ENCODE measurements at regions not wholly inside any gene's neighbourhood (a gene's known extent, or its start where the extent isn't known, plus 50 kb on each side); places are given as distances from the start of the nearest gene placed in this dataset.

- H3K4me3 ChIP-seq (ENCODE audit: low read depth in 1 of 3, low read length in 3 of 3) = no peak overlapping the region
- FAIRE-seq (no peak), DNase-seq (no peak)
- no peak overlapping the region for H3K27ac ChIP-seq (ENCODE audit: low read depth in 1 of 3, low read length in 2 of 3)
- H3K4me1 ChIP-seq (ENCODE audit: control insufficient read depth in 3 of 3, insufficient read depth in 2 of 3, low read depth in 1 of 3, low read length in 2 of 3) = no peaks in the 10 kb centered on the region
- 94 to 98% (median 98%) methylated on average over 7 of the region's 7 CpGs for WGBS, 3 donors
- H3K27me3 ChIP-seq (ENCODE audit: control insufficient read depth in 3 of 3, insufficient read depth in 3 of 3, low read length in 3 of 3) = no peaks in the 10 kb centered on the region
- no peaks in the 10 kb centered on the region for H3K36me3 ChIP-seq (ENCODE audit: control insufficient read depth in 3 of 3, insufficient read depth in 2 of 3, low read depth in 1 of 3, low read length in 3 of 3)
- H3K9me3 ChIP-seq (ENCODE audit: control insufficient read depth in 2 of 2, insufficient read depth in 1 of 2, low read depth in 1 of 2, low read length in 1 of 2) = no peaks in the 10 kb centered on the region
Measured at GRCh38 chr3:59138966-59139365, 89.1 kb upstream of the CFAP20DC start.

- FAIRE-seq (no peak), DNase-seq (no peak)
- no peaks in the 10 kb centered on the region for H3K27me3 ChIP-seq (ENCODE audit: control insufficient read depth in 3 of 3, insufficient read depth in 3 of 3, low read length in 3 of 3)
- no peaks in the 10 kb centered on the region for H3K9me3 ChIP-seq (ENCODE audit: control insufficient read depth in 2 of 2, insufficient read depth in 1 of 2, low read depth in 1 of 2, low read length in 1 of 2)
- H3K4me1 ChIP-seq (ENCODE audit: control insufficient read depth in 3 of 3, insufficient read depth in 2 of 3, low read depth in 1 of 3, low read length in 2 of 3) = no peaks in the 10 kb centered on the region
- WGBS, 3 donors = 67 to 85% (median 74%) methylated on average over 1 of the region's 1 CpG
- H3K27ac ChIP-seq (ENCODE audit: low read depth in 1 of 3, low read length in 2 of 3) = no peak overlapping the region
- no peak overlapping the region for H3K4me3 ChIP-seq (ENCODE audit: low read depth in 1 of 3, low read length in 3 of 3)
- H3K36me3 ChIP-seq (ENCODE audit: control insufficient read depth in 3 of 3, insufficient read depth in 2 of 3, low read depth in 1 of 3, low read length in 3 of 3) = no peaks in the 10 kb centered on the region
Measured at GRCh38 chr3:59137415-59137814, 87.6 kb upstream of the CFAP20DC start.

- no peak overlapping the region for H3K27ac ChIP-seq (ENCODE audit: low read depth in 1 of 3, low read length in 2 of 3)
- 77 to 88% (median 87%) methylated on average over 2 of the region's 2 CpGs for WGBS, 3 donors
- H3K9me3 ChIP-seq (ENCODE audit: control insufficient read depth in 2 of 2, insufficient read depth in 1 of 2, low read depth in 1 of 2, low read length in 1 of 2) = no peaks in the 10 kb centered on the region
- no peaks in the 10 kb centered on the region for H3K27me3 ChIP-seq (ENCODE audit: control insufficient read depth in 3 of 3, insufficient read depth in 3 of 3, low read length in 3 of 3)
- no peaks in the 10 kb centered on the region for H3K36me3 ChIP-seq (ENCODE audit: control insufficient read depth in 3 of 3, insufficient read depth in 2 of 3, low read depth in 1 of 3, low read length in 3 of 3)
- H3K4me3 ChIP-seq (ENCODE audit: low read depth in 1 of 3, low read length in 3 of 3) = no peak overlapping the region
- FAIRE-seq (no peak), DNase-seq (no peak)
- H3K4me1 ChIP-seq (ENCODE audit: control insufficient read depth in 3 of 3, insufficient read depth in 2 of 3, low read depth in 1 of 3, low read length in 2 of 3) = no peaks in the 10 kb centered on the region
Measured at GRCh38 chr3:59136081-59136480, 86.3 kb upstream of the CFAP20DC start.

DNA sequence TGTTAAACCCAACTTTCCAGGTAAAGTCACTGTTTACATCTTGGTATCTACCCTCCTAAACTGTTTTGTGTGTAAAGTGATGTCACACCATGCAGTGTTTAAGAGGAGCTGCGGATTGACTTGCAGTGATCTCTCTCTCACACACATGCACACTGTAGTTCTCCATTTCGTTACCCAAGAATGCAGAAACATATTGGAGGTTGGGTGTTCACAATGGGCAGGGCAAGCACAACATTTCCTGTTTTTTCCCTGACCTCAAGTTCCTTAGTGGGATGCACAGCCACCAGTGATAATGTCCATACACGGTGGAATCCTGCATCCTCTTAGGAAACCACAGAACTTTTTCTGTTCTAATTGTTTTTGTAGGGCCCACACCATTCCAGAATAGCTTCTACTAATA is 85.3 kb upstream of the CFAP20DC start:
- no peak overlapping the region for H3K27ac ChIP-seq (ENCODE audit: low read depth in 1 of 3, low read length in 2 of 3)
- DNase-seq = no peak
- FAIRE-seq = no peak

GRCh38 chr3:59133311-59133710 is 83.5 kb upstream of the CFAP20DC start:
- Histone ChIP-seq H3K27ac (ENCODE audit: low read depth in 1 of 3, low read length in 2 of 3) (no peak overlapping the region), H3K36me3 (ENCODE audit: control insufficient read depth in 3 of 3, insufficient read depth in 2 of 3, low read depth in 1 of 3, low read length in 3 of 3) (no peaks in the 10 kb centered on the region), H3K4me1 (ENCODE audit: control insufficient read depth in 3 of 3, insufficient read depth in 2 of 3, low read depth in 1 of 3, low read length in 2 of 3) (no peaks in the 10 kb centered on the region), H3K4me3 (ENCODE audit: low read depth in 1 of 3, low read length in 3 of 3) (no peak overlapping the region), H3K27me3 (ENCODE audit: control insufficient read depth in 3 of 3, insufficient read depth in 3 of 3, low read length in 3 of 3) (no peaks in the 10 kb centered on the region), H3K9me3 (ENCODE audit: control insufficient read depth in 2 of 2, insufficient read depth in 1 of 2, low read depth in 1 of 2, low read length in 1 of 2) (no peaks in the 10 kb centered on the region)
- DNase-seq = no peak
- WGBS, 3 donors = 73 to 80% (median 74%) methylated on average over 4 of the region's 4 CpGs
- FAIRE-seq = no peak

More for the DNA sequence above, 85.3 kb upstream of the CFAP20DC start:
- H3K4me1 ChIP-seq (ENCODE audit: control insufficient read depth in 3 of 3, insufficient read depth in 2 of 3, low read depth in 1 of 3, low read length in 2 of 3) = no peaks in the 10 kb centered on the region
- H3K36me3 ChIP-seq (ENCODE audit: control insufficient read depth in 3 of 3, insufficient read depth in 2 of 3, low read depth in 1 of 3, low read length in 3 of 3) = no peaks in the 10 kb centered on the region
- 63 to 70% (median 65%) methylated on average over 3 of the region's 3 CpGs for WGBS, 3 donors
- no peaks in the 10 kb centered on the region for H3K27me3 ChIP-seq (ENCODE audit: control insufficient read depth in 3 of 3, insufficient read depth in 3 of 3, low read length in 3 of 3)
- no peak overlapping the region for H3K4me3 ChIP-seq (ENCODE audit: low read depth in 1 of 3, low read length in 3 of 3)
- no peaks in the 10 kb centered on the region for H3K9me3 ChIP-seq (ENCODE audit: control insufficient read depth in 2 of 2, insufficient read depth in 1 of 2, low read depth in 1 of 2, low read length in 1 of 2)

- no peak overlapping the region for H3K27ac ChIP-seq (ENCODE audit: low read depth in 1 of 3, low read length in 2 of 3)
- no peak overlapping the region for H3K4me3 ChIP-seq (ENCODE audit: low read depth in 1 of 3, low read length in 3 of 3)
- DNase-seq (no peak), FAIRE-seq (no peak)
- H3K27me3 ChIP-seq (ENCODE audit: control insufficient read depth in 3 of 3, insufficient read depth in 3 of 3, low read length in 3 of 3) = no peaks in the 10 kb centered on the region
- no peaks in the 10 kb centered on the region for H3K9me3 ChIP-seq (ENCODE audit: control insufficient read depth in 2 of 2, insufficient read depth in 1 of 2, low read depth in 1 of 2, low read length in 1 of 2)
- H3K36me3 ChIP-seq (ENCODE audit: control insufficient read depth in 3 of 3, insufficient read depth in 2 of 3, low read depth in 1 of 3, low read length in 3 of 3) = no peaks in the 10 kb centered on the region
- H3K4me1 ChIP-seq (ENCODE audit: control insufficient read depth in 3 of 3, insufficient read depth in 2 of 3, low read depth in 1 of 3, low read length in 2 of 3) = no peaks in the 10 kb centered on the region
- 63 to 67% (median 66%) methylated on average over 3 of the region's 3 CpGs for WGBS, 3 donors
Measured at GRCh38 chr3:59131016-59131766, 81.4 kb upstream of the CFAP20DC start.

- Histone ChIP-seq H3K27me3 (ENCODE audit: control insufficient read depth in 3 of 3, insufficient read depth in 3 of 3, low read length in 3 of 3) (no peaks in the 10 kb centered on the region), H3K36me3 (ENCODE audit: control insufficient read depth in 3 of 3, insufficient read depth in 2 of 3, low read depth in 1 of 3, low read length in 3 of 3) (no peaks in the 10 kb centered on the region), H3K4me1 (ENCODE audit: control insufficient read depth in 3 of 3, insufficient read depth in 2 of 3, low read depth in 1 of 3, low read length in 2 of 3) (no peaks in the 10 kb centered on the region), H3K27ac (ENCODE audit: low read depth in 1 of 3, low read length in 2 of 3) (no peak overlapping the region), H3K9me3 (ENCODE audit: control insufficient read depth in 2 of 2, insufficient read depth in 1 of 2, low read depth in 1 of 2, low read length in 1 of 2) (no peaks in the 10 kb centered on the region), H3K4me3 (ENCODE audit: low read depth in 1 of 3, low read length in 3 of 3) (no peak overlapping the region)
- no peak for FAIRE-seq
- WGBS, 3 donors = 63 to 70% (median 64%) methylated on average over 3 of the region's 3 CpGs
- DNase-seq = no peak
Measured at GRCh38 chr3:59128685-59129084, 78.9 kb upstream of the CFAP20DC start.

DNA sequence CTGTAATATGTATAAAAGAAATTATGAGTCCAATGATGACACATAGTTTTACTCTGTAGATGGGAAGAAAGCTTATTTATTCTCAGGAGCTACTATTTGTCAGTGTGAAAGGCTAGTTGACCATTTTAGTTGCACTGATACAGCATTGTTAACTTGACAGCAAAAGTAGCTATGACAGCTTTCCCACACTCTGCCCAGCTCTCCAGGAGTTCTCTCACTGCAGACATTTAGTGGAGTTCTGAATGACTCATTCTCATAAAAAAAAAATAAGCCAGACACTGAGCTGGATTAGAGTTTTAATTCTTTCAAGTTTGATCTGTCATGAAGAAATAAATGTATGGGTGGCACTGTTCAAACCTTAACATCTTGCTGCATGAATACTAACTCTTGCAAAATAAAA is 77.2 kb upstream of the CFAP20DC start:
- Histone ChIP-seq H3K36me3 (ENCODE audit: control insufficient read depth in 3 of 3, insufficient read depth in 2 of 3, low read depth in 1 of 3, low read length in 3 of 3) (no peaks in the 10 kb centered on the region), H3K27me3 (ENCODE audit: control insufficient read depth in 3 of 3, insufficient read depth in 3 of 3, low read length in 3 of 3) (no peaks in the 10 kb centered on the region), H3K9me3 (ENCODE audit: control insufficient read depth in 2 of 2, insufficient read depth in 1 of 2, low read depth in 1 of 2, low read length in 1 of 2) (peaks cover 0 to 2% of the 10 kb centered on the region in 2 donors), H3K4me3 (ENCODE audit: low read depth in 1 of 3, low read length in 3 of 3) (no peak overlapping the region), H3K4me1 (ENCODE audit: control insufficient read depth in 3 of 3, insufficient read depth in 2 of 3, low read depth in 1 of 3, low read length in 2 of 3) (no peaks in the 10 kb centered on the region), H3K27ac (ENCODE audit: low read depth in 1 of 3, low read length in 2 of 3) (no peak overlapping the region)
- no peak for DNase-seq
- FAIRE-seq = no peak

GRCh38 chr3:59126446-59126845 is 76.6 kb upstream of the CFAP20DC start:
- Histone ChIP-seq H3K9me3 (ENCODE audit: control insufficient read depth in 2 of 2, insufficient read depth in 1 of 2, low read depth in 1 of 2, low read length in 1 of 2) (peaks cover 0 to 2% of the 10 kb centered on the region in 2 donors), H3K4me3 (ENCODE audit: low read depth in 1 of 3, low read length in 3 of 3) (no peak overlapping the region), H3K27me3 (ENCODE audit: control insufficient read depth in 3 of 3, insufficient read depth in 3 of 3, low read length in 3 of 3) (no peaks in the 10 kb centered on the region), H3K36me3 (ENCODE audit: control insufficient read depth in 3 of 3, insufficient read depth in 2 of 3, low read depth in 1 of 3, low read length in 3 of 3) (no peaks in the 10 kb centered on the region), H3K27ac (ENCODE audit: low read depth in 1 of 3, low read length in 2 of 3) (no peak overlapping the region), H3K4me1 (ENCODE audit: control insufficient read depth in 3 of 3, insufficient read depth in 2 of 3, low read depth in 1 of 3, low read length in 2 of 3) (no peaks in the 10 kb centered on the region)
- DNase-seq (no peak), FAIRE-seq (no peak)
- WGBS, 3 donors = 83 to 94% (median 89%) methylated on average over 5 of the region's 5 CpGs

All from small intestine (tissue), 7 donors.